ENCODE measurements at regions not wholly inside any gene's neighbourhood (a gene's known extent, or its start where the extent isn't known, plus 50 kb on each side); places are given as distances from the start of the nearest gene placed in this dataset.

DNA sequence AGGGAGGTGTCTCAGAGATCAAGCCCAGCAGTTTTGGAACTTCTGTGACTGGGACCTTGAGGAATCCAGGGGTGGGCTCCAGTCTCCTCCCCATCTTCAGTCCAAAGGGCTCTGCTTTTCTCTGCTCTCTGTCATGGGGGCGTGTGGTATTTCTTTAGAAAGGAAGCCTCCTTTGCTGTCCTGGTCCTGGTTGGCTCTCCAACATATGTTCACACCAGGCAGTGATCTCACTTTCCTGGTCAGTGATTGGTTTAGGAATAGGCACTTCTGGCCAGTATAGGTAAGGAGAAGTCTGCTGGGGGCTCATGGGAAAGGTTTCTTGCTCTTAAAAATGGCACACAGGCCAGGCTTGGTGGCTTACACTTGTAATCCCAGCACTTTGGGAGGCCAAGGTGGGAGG lies 115.5 kb upstream of the HAAO start:
- TF ChIP-seq CTCF (IDR thresholded peaks at IDR 0.05; ENCODE audit: low read depth, low read length) = no peak
- TF ChIP-seq POLR2A (IDR thresholded peaks at IDR 0.05; ENCODE audit: extremely low read depth, insufficient read length) = no peak
- TF ChIP-seq, protein P1, sequence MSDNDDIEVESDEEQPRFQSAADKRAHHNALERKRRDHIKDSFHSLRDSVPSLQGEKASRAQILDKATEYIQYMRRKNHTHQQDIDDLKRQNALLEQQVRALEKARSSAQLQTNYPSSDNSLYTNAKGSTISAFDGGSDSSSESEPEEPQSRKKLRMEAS (IDR thresholded peaks at IDR 0.05; ENCODE audit: low read depth, low read length) = no peak
